Left ventricle myocardium superior (tissue), 1 donor: ENCODE measurements at regions not wholly inside any gene's neighbourhood (a gene's known extent, or its start where the extent isn't known, plus 50 kb on each side); places are given as distances from the start of the nearest gene placed in this dataset.
"Not testable (repeated sequence)": the region's sequence is repeated elsewhere in the genome, so short reads cannot be mapped to it uniquely, and the experiment has no call there.

Source experiments
- ATAC-seq: fragments of 200-7000 bp; cut with Tn5 transposase; one replicate; pipeline ENCODE4 v1.9.1; 2020; ENCODE audit warnings: mild to moderate bottlenecking, moderate library complexity
- DNase-seq: peaks from one replicate; pipeline ENCODE4 v3.0.0-alpha.2; 2020
- intact Hi-C: fragments of 100-400 bp; cut with micrococcal nuclease; formaldehyde crosslinking; loops from one replicate; pipeline ENCODE4 v1.11.0; 2022
- donor health status: DM: no; HTN: yes; CAD: no; lungs with severe emphysema.

GRCh38 chr17:71427801-71428200 lies 693.0 kb upstream of the SOX9 start:
- no peak for DNase-seq

GRCh38 chr17:71428897-71429296 lies 691.9 kb upstream of the SOX9 start:
- DNase-seq (no peak), ATAC-seq (no peak)
- intact Hi-C loops: no loop called here

More at GRCh38 chr17:71427801-71428200, 693.0 kb upstream of the SOX9 start:
- intact Hi-C loops: no loop called here
- no peak for ATAC-seq

GRCh38 chr17:71430281-71430680 lies 690.5 kb upstream of the SOX9 start:
- no peak for DNase-seq
- no peak for ATAC-seq
- intact Hi-C loops: no loop called here

GRCh38 chr17:71431146-71431545 lies 689.7 kb upstream of the SOX9 start:
- DNase-seq (no peak), ATAC-seq (no peak)
- intact Hi-C loops: no loop called here

GRCh38 chr17:71432378-71433315 lies 688.2 kb upstream of the SOX9 start:
- no peak for ATAC-seq
- intact Hi-C loops: no loop called here
- no peak for DNase-seq

GRCh38 chr17:71434716-71435115 lies 686.1 kb upstream of the SOX9 start:
- no peak for DNase-seq
- ATAC-seq: no peak
- intact Hi-C loops: no loop called here

GRCh38 chr17:71436479-71436878 lies 684.3 kb upstream of the SOX9 start:
- no peak for ATAC-seq
- intact Hi-C loops: no loop called here
- DNase-seq: no peak

GRCh38 chr17:71437166-71437565 lies 683.7 kb upstream of the SOX9 start:
- ATAC-seq (no peak), DNase-seq (no peak)
- intact Hi-C loops: no loop called here

- intact Hi-C loops: no loop called here
- DNase-seq: no peak
- ATAC-seq: no peak
Measured at GRCh38 chr17:71438631-71439146, 682.1 kb upstream of the SOX9 start.

- ATAC-seq (no peak), DNase-seq (no peak)
- intact Hi-C loops: no loop called here
Measured at GRCh38 chr17:71440513-71440912, 680.3 kb upstream of the SOX9 start.

- ATAC-seq: no peak
- intact Hi-C loops: no loop called here
- DNase-seq: no peak
Measured at GRCh38 chr17:71441098-71441497, 679.7 kb upstream of the SOX9 start.

- DNase-seq (no peak), ATAC-seq (no peak)
- intact Hi-C loops: no loop called here
Measured at GRCh38 chr17:71444078-71444477, 676.7 kb upstream of the SOX9 start.

- no peak for ATAC-seq
- intact Hi-C loops: no loop called here
- DNase-seq: no peak
Measured at GRCh38 chr17:71446645-71447437, 674.0 kb upstream of the SOX9 start.

GRCh38 chr17:71447644-71448043 lies 673.2 kb upstream of the SOX9 start:
- DNase-seq (no peak), ATAC-seq (no peak)
- intact Hi-C loops: no loop called here

- intact Hi-C loops, DNase-seq, ATAC-seq: not testable (repeated sequence)
Measured at GRCh38 chr17:71450657-71451056, 670.2 kb upstream of the SOX9 start.

GRCh38 chr17:71453876-71454422 lies 666.9 kb upstream of the SOX9 start:
- DNase-seq: no peak
- intact Hi-C loops: no loop called here
- ATAC-seq: no peak

- ATAC-seq: no peak
- intact Hi-C loops: no loop called here
- DNase-seq: no peak
Measured at GRCh38 chr17:71455219-71455618, 665.6 kb upstream of the SOX9 start.

GRCh38 chr17:71458322-71458721 lies 662.5 kb upstream of the SOX9 start:
- ATAC-seq (no peak), DNase-seq (no peak)
- intact Hi-C loops: no loop called here

GRCh38 chr17:71460943-71461342 lies 659.9 kb upstream of the SOX9 start:
- intact Hi-C loops: no loop called here
- ATAC-seq (no peak), DNase-seq (peak; percentile 29)
